SK-MEL-5 (cell line): ENCODE measurements at regions not wholly inside any gene's neighbourhood (a gene's known extent, or its start where the extent isn't known, plus 50 kb on each side); places are given as distances from the start of the nearest gene placed in this dataset.
"Not testable (repeated sequence)": the region's sequence is repeated elsewhere in the genome, so short reads cannot be mapped to it uniquely, and the experiment has no call there.

Experiments used
- DNase-seq: peaks from one replicate; pipeline ENCODE4 v3.0.0-alpha.2; 2016; ENCODE audit warnings: low read depth, low spot score
- in situ Hi-C: cut with HindIII; loops from 2 replicates; pipeline ENCODE4 v1.10.0; 2016; ENCODE audit warnings: low sequenced_read_pairs, high pct_unique_total_duplicates, low pct_unique_long_range_greater_than_20kb

GRCh38 chr3:181274025-181274424 is 284.5 kb upstream of the DNAJC19 start:
- DNase-seq: peak; percentile 40
- in situ Hi-C loops: no loop called here

GRCh38 chr3:181267312-181267711 is 277.8 kb upstream of the DNAJC19 start:
- DNase-seq: no peak
- in situ Hi-C loops: no loop called here

DNA sequence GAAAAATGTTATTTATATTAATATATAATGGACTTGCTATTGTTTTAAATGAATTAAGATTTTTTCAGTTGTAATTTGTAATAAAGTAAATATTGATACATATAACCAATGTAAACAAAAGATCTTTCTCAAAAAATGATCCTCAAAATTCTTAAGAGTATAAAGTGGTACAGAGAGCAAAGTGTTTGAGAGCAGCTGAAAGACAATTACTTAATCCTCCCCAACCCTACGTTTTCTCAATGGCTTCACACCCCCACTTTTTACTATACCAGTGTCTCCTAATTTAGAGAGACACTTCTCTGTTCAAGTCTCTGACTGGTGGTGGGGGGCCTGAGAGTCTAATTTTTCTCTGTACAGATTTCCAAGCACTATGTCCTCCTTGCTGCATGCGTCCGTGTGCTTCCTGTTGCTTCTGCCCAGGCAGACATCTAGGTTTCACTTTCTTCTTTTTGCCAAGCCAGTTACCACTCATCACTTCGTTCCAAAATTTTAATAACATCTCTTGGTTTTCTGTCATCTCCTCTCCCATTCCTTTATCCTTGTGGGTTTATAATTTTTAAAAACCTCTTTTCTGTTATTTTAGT is 276.3 kb upstream of the DNAJC19 start:
- in situ Hi-C loops: no loop called here
- peak; percentile 58 for DNase-seq

DNA sequence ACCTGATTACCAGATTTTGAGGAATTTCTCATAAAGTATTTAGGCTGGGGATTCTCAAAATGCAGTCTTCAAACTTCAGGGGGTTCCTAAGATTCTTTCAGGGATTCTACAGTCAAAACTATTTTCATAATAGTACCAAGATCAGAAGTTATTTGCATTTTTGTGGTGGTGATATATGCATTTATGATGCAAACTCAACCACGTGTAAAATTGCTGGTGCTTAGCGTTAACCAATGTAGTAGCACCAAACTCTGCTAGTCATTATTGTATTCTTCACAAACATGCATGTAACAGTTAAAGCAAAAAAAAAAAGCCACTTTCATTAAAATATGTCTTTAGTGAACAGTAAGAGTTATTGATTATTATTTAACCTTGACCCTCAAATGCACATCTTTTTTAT is 274.9 kb upstream of the DNAJC19 start:
- in situ Hi-C loops: no loop called here
- no peak for DNase-seq

DNA sequence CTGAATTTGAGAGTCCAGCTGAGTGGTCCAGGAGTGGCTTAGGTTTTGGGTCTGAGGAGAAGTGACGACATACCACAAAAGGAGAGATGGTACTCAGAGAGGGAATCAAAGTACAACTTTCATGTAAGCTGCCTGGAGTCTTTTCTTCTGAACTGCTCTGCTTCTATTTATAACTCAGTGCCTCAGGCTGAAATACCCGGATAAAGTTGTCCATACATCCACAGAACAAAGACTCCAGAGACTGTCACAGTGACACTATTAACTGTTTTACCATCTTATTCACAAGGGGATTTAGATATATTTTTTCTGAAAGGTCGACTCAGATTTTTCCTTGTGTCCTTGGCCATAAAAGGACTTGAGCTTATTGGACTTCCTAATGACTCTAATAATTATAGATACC is 264.3 kb upstream of the DNAJC19 start:
- DNase-seq: peak; percentile 83
- in situ Hi-C loops: no loop called here

- peak; percentile 35 for DNase-seq
- in situ Hi-C loops: no loop called here
Observed at GRCh38 chr3:181252631-181253030, 263.1 kb upstream of the DNAJC19 start.

GRCh38 chr3:181250714-181251113 is 261.2 kb upstream of the DNAJC19 start:
- no peak for DNase-seq
- in situ Hi-C loops: no loop called here

DNA sequence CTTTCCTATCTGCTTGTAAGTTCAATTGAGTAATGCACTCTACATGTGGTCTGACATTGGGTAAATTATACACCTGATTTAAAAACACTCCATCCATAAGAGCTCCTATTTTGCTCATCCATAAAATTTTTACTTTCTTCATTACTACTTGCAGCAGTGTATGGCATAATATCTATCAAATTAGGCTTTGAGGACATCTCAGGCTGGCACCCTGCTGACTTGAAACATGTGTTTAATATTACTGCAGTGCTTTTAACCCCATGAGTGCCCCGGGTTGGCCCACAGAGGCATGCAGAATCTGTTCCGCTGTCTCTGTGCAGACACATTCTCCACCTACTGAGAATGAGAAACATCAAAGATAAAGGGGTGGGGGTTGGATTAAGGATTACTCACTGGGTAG is 249.9 kb upstream of the DNAJC19 start:
- DNase-seq: no peak
- in situ Hi-C loops: no loop called here

GRCh38 chr3:181230258-181230657 is 240.7 kb upstream of the DNAJC19 start:
- in situ Hi-C loops: no loop called here
- DNase-seq: peak; percentile 11

DNA sequence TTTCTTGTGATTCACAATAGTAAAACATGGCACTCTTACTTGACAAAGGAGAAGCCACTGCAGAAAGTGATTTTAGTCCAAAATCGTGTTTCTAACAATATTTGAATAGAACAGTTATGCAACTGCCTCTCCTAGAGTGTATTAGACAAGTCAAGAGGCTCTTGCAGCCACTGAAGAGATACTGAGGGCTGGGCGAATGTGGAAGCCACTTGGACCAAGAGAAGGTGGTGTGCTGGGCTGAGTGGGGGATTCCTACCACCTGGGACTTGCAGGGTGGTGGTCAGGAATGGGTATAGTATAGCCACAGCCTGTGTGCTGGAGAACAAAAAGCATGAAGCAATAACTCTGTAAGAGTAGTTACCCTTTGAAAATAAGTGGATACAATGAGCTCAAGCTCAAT is 223.8 kb upstream of the DNAJC19 start:
- in situ Hi-C loops: no loop called here
- DNase-seq: no peak

- in situ Hi-C loops: no loop called here
- DNase-seq: peak; percentile 8
Observed at GRCh38 chr3:181212271-181212670, 222.7 kb upstream of the DNAJC19 start.

DNA sequence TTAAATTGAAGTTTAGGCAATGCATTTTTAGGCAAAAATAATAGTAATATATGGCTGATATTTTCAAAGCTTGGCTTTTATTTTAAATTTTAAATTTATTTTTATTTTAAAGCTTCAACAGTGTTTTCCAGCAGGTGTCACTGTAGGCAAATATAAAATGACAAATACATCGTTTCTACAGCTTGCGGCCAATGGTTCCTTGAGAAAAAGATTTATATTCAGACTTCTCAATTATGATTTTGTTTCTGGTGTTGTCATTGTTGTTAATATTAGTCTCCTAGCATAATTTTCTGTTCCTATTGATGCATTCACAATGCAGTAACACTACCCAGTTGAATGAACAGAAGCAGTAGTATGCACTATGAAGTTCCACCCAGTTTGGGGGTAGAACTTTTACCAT is 220.7 kb upstream of the DNAJC19 start:
- in situ Hi-C loops: no loop called here
- peak; percentile 53 for DNase-seq

GRCh38 chr3:181189556-181189955 is 200.0 kb upstream of the DNAJC19 start:
- DNase-seq: no peak
- in situ Hi-C loops: no loop called here

GRCh38 chr3:181183764-181184163 is 194.2 kb upstream of the DNAJC19 start:
- DNase-seq: no peak
- in situ Hi-C loops: no loop called here

DNA sequence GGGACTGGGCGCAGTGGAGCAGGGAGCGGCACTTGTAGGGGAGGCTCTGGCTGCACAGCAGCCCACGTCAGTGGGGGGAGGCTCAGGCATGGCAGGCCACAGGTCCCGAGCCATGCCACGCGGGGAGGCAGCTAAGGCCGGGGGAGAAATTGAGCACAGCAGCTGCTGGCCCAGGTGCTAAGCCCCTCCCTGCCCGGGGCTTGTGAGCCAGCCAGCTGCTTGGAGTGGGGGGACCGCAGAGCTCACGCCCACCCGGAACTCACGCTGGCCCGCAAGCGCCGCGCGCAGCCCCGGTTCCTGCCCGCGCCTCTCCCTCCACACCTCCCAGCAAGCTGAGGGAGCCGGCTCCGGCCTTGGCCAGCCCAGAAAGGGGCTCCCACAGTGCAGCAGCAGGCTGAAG is 193.5 kb upstream of the DNAJC19 start:
- in situ Hi-C loops, DNase-seq: not testable (repeated sequence)

- in situ Hi-C loops: no loop called here
- no peak for DNase-seq
Observed at GRCh38 chr3:181178991-181179390, 189.5 kb upstream of the DNAJC19 start.

DNA sequence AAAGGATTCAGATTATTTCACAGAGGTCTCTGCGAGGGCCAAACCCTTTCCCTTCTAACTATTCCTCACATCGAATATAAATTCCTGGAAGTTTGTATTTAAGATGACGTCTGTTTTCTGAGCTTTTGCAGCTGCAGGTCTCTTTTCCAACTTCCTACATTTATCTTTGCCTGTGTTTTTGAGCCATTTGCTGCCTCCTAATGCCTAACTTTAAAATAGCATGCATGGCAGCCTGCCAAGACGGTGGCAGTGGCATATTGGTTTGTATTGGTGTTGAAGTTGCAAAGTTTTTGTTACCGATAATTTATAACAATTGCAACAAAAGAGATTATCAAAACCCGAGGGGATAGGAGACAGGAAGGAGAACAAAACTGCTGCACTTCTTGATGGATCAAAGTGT is 187.1 kb upstream of the DNAJC19 start:
- peak; percentile 77 for DNase-seq
- in situ Hi-C loops: no loop called here

- in situ Hi-C loops: no loop called here
- no peak for DNase-seq
Observed at GRCh38 chr3:181174676-181175233, 185.2 kb upstream of the DNAJC19 start.

DNA sequence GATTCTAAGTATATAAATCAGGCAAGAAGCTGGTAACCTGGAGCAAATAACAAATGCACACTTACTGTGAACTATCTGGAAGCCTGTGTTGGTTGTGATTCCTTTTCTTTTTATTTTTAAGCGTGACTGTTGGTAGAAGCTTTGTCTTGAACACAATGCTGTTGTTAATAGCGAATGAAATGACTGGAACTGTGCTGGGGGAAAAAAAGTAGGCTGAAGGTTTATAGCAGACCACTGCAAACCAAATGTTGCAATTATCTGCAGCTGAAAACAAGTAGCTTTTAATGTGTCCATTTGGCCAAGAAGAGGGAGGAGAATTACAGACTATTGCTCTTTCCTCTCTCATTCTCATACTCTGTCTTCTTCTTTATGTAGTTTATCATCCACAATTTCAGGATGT is 184.5 kb upstream of the DNAJC19 start:
- in situ Hi-C loops: no loop called here
- no peak for DNase-seq

GRCh38 chr3:181173227-181173626 is 183.7 kb upstream of the DNAJC19 start:
- in situ Hi-C loops: no loop called here
- DNase-seq: no peak
